ENCODE measurements at regions not wholly inside any gene's neighbourhood (a gene's known extent, or its start where the extent isn't known, plus 50 kb on each side); places are given as distances from the start of the nearest gene placed in this dataset.

DNA sequence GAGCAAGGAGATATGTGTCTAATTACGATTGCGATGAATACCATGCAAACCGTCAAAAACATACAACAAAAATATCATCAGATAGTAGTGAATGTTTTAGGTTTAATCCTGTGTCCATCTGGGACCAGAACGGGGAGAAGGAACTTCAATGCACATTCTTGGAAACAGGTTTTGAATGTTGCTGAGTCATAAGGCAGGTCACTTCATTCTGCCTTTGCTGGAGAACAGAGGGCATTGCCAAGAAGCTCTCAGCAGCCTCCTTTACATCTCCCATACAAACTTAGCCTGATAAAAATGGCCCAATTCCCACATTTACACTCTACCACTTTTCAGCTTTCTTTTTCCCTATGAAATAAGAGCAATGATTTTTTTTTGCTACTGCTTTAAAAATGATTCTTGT, 78.0 kb upstream of the KCNJ6 start:
- Mint-ChIP-seq H3K36me3 (ENCODE audit: low read depth) (no peaks in the 10 kb centered on the region), H3K27ac (no peak overlapping the region), H3K4me1 (no peaks in the 10 kb centered on the region), H3K27me3 (ENCODE audit: low read depth, poor library complexity) (peaks cover 4% of the 10 kb centered on the region), H3K4me3 (no peak overlapping the region), H3K9me3 (no peaks in the 10 kb centered on the region)
- DNase-seq: no peak
- TF ChIP-seq, protein P1, sequence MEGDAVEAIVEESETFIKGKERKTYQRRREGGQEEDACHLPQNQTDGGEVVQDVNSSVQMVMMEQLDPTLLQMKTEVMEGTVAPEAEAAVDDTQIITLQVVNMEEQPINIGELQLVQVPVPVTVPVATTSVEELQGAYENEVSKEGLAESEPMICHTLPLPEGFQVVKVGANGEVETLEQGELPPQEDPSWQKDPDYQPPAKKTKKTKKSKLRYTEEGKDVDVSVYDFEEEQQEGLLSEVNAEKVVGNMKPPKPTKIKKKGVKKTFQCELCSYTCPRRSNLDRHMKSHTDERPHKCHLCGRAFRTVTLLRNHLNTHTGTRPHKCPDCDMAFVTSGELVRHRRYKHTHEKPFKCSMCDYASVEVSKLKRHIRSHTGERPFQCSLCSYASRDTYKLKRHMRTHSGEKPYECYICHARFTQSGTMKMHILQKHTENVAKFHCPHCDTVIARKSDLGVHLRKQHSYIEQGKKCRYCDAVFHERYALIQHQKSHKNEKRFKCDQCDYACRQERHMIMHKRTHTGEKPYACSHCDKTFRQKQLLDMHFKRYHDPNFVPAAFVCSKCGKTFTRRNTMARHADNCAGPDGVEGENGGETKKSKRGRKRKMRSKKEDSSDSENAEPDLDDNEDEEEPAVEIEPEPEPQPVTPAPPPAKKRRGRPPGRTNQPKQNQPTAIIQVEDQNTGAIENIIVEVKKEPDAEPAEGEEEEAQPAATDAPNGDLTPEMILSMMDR (IDR thresholded peaks at IDR 0.05): no peak

DNA sequence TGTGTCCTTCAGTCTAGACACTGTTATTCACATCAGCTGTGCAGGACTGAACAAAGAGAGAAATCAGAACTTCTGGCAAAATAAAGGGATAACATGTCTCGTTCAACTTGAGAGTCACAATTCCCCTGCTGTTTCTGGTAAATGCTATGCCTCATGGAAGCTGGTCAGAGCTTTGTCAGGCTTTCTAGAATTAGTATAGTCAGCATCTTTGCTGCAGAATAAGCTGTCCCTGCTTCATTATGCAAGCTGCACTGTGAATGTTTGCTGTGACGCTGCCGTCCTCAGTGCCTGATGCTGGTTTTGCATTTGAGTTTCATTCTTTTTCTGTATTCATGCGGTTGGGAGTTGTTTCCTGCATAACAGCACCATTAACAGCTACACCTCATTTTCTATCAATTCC, 96.4 kb upstream of the KCNJ6 start:
- H3K27ac Mint-ChIP-seq: no peak overlapping the region
- TF ChIP-seq, protein P1 (IDR thresholded peaks at IDR 0.05): no peak
- peaks cover 4% of the 10 kb centered on the region for H3K4me1 Mint-ChIP-seq
- no peak overlapping the region for H3K4me3 Mint-ChIP-seq
- H3K27me3 Mint-ChIP-seq (ENCODE audit: low read depth, poor library complexity): peaks cover 12% of the 10 kb centered on the region
- H3K9me3 Mint-ChIP-seq: peaks cover 15% of the 10 kb centered on the region
- DNase-seq: no peak
- no peaks in the 10 kb centered on the region for H3K36me3 Mint-ChIP-seq (ENCODE audit: low read depth)

DNA sequence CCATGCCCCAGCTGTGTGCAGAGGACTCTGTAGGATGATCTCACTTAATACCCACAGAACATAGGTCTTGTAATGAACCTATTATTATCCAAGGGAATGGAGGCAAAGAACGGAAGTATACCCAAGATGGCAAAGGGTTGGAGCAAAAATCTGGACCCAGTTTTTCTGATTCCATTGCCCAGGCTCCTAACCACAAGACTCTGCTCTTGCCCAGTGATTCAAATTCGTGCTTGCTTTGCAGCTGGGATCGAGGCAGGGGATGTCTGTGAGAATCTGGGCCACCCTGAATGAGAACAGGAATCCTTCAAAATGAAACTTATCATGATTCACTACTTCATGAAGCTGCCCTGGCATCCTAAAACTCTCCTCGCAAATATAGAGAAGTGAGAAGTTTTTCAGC, 97.5 kb upstream of the KCNJ6 start:
- Mint-ChIP-seq H3K4me3 (no peak overlapping the region), H3K4me1 (peaks cover 4% of the 10 kb centered on the region), H3K36me3 (ENCODE audit: low read depth) (no peaks in the 10 kb centered on the region), H3K27ac (no peak overlapping the region), H3K27me3 (ENCODE audit: low read depth, poor library complexity) (peaks cover 15% of the 10 kb centered on the region), H3K9me3 (peaks cover 16% of the 10 kb centered on the region)
- TF ChIP-seq, protein P1 (IDR thresholded peaks at IDR 0.05): no peak
- no peak for DNase-seq

DNA sequence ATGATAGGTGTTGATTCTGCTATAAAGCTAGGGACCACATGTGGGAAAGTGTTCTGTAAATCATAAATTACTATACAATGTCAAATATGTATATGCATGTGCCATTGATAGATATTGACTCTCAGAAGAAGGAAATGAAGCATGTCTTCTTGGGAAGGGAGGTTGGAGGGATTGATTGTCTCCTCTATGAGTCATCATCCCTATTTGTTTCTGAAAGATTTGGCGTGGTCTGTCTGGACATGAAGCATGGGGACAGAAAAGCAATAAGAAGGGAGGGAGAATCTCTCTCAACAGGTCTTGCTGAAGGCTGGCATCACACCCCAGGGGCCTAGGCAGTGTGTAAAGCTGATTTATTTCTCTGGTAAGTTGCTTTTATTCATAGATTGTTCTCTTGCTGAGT, 98.0 kb upstream of the KCNJ6 start:
- Mint-ChIP-seq H3K27ac (no peak overlapping the region), H3K27me3 (ENCODE audit: low read depth, poor library complexity) (peaks cover 17% of the 10 kb centered on the region), H3K4me3 (no peak overlapping the region), H3K9me3 (peaks cover 17% of the 10 kb centered on the region), H3K36me3 (ENCODE audit: low read depth) (no peaks in the 10 kb centered on the region), H3K4me1 (no peaks in the 10 kb centered on the region)
- no peak for DNase-seq
- TF ChIP-seq, protein P1 (IDR thresholded peaks at IDR 0.05): no peak

DNA sequence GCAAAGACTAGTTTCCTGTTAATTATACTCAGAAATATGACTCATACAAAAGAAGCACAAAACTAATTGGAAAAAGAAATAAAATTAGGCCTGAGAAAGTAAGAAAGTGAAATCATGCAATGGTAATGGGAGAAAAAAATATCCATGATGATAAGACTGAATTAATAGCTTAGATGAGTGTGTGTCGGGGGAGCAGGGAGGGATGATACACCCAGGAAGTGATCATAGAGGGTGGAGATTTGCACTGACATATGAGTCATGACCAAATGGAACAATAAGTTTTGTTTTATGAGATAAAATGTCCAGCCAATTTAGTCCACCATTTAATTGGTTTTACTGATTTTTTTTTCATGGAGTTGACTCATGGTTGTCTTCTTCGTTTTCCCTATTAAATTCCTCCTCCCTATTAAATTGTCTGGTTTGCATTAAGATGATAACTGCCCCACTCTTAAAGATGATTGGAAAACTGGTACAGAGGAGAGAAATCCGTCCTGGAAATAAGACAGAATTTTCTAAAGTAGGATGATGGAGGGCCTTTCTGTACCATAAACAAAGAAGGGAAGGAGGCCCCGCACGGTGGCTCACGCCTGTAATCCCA, 111.7 kb upstream of the KCNJ6 start:
- TF ChIP-seq, protein P1 (IDR thresholded peaks at IDR 0.05): no peak
- H3K9me3 Mint-ChIP-seq: no peaks in the 10 kb centered on the region
- H3K27ac Mint-ChIP-seq: no peak overlapping the region
- no peak for DNase-seq
- H3K4me3 Mint-ChIP-seq: no peak overlapping the region
- H3K4me1 Mint-ChIP-seq: peaks cover 2% of the 10 kb centered on the region
- H3K27me3 Mint-ChIP-seq (ENCODE audit: low read depth, poor library complexity): peaks cover 14% of the 10 kb centered on the region
- no peaks in the 10 kb centered on the region for H3K36me3 Mint-ChIP-seq (ENCODE audit: low read depth)

GRCh38 chr21:38032082-38032801, 116.0 kb upstream of the KCNJ6 start:
- DNase-seq: no peak
- no peak overlapping the region for H3K4me3 Mint-ChIP-seq
- TF ChIP-seq, protein P1 (IDR thresholded peaks at IDR 0.05): no peak
- peaks cover 4% of the 10 kb centered on the region for H3K9me3 Mint-ChIP-seq
- peaks cover 1% of the 10 kb centered on the region for H3K4me1 Mint-ChIP-seq
- no peak overlapping the region for H3K27ac Mint-ChIP-seq
- H3K36me3 Mint-ChIP-seq (ENCODE audit: low read depth): no peaks in the 10 kb centered on the region
- peaks cover 9% of the 10 kb centered on the region for H3K27me3 Mint-ChIP-seq (ENCODE audit: low read depth, poor library complexity)

Measured in nephron progenitor cell (in vitro differentiated cells).